ENCODE measurements at regions not wholly inside any gene's neighbourhood (a gene's known extent, or its start where the extent isn't known, plus 50 kb on each side); places are given as distances from the start of the nearest gene placed in this dataset.
"Not testable (repeated sequence)": the region's sequence is repeated elsewhere in the genome, so short reads cannot be mapped to it uniquely, and the experiment has no call there.

DNA sequence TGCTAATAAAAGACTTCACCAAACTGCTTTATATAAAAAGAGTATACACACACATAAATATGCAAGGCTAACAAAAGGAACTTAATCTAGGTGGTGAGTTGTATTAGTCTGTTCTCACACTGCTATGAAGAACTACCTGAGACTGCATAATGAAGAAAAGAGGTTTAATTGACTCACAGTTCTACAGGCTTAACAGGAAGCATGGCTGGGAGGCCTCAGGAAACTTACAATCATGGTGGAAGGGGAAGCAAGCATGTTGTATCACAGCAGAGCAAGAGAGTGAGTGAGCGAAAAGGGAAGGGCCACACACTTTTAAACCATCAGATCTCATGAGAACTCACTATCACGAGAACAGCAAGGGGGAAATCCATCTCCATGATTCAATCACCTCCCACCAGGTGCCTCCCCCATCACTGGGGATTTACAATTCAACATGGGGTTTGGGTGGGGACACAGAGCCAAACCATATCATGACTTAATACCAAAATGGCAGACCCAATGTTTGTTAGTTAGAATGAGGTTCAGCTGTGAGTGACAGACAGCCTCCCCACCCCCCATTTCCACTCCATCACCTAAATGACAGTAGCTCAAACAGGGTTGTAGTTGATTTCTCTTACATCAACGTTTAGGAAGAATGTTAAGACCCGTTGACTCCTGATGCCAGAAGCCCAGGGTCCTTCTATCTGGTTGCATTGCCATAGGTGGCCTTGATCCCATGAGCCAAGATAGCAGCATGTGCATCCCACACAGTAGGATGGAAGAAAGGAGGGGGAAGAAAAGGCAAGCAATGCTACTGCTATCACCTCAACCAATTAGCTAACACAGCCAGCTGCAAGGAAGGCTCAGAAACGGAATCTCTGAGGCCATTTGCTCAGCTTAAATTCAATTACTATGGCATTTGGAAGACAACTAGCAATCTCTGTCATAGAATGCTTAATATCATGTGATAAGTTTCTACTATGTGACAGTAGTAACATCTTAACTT lies 77.0 kb downstream of the CCDC71L start:
- Histone ChIP-seq H3K27me3 (no peaks in the 10 kb centered on the region), H3K4me3 (no peak overlapping the region), H3K27ac (no peak overlapping the region), H3K9me3 (no peaks in the 10 kb centered on the region), H3K36me3 (no peaks in the 10 kb centered on the region), H3K4me1 (no peaks in the 10 kb centered on the region)
- 74 to 83% methylated on average over 3 to 4 of the region's 5 CpGs for WGBS, 2 donors (ENCODE audit: low coverage in 1 of 2)
- TF ChIP-seq EP300 (IDR thresholded peaks at IDR 0.05) (no peak), POLR2A (IDR thresholded peaks at IDR 0.05) (no peak), POLR2AphosphoS5 (IDR thresholded peaks at IDR 0.05) (no peak)
- TF ChIP-seq, protein P1, sequence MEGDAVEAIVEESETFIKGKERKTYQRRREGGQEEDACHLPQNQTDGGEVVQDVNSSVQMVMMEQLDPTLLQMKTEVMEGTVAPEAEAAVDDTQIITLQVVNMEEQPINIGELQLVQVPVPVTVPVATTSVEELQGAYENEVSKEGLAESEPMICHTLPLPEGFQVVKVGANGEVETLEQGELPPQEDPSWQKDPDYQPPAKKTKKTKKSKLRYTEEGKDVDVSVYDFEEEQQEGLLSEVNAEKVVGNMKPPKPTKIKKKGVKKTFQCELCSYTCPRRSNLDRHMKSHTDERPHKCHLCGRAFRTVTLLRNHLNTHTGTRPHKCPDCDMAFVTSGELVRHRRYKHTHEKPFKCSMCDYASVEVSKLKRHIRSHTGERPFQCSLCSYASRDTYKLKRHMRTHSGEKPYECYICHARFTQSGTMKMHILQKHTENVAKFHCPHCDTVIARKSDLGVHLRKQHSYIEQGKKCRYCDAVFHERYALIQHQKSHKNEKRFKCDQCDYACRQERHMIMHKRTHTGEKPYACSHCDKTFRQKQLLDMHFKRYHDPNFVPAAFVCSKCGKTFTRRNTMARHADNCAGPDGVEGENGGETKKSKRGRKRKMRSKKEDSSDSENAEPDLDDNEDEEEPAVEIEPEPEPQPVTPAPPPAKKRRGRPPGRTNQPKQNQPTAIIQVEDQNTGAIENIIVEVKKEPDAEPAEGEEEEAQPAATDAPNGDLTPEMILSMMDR (IDR thresholded peaks at IDR 0.05): no peak
- no peak for ATAC-seq

DNA sequence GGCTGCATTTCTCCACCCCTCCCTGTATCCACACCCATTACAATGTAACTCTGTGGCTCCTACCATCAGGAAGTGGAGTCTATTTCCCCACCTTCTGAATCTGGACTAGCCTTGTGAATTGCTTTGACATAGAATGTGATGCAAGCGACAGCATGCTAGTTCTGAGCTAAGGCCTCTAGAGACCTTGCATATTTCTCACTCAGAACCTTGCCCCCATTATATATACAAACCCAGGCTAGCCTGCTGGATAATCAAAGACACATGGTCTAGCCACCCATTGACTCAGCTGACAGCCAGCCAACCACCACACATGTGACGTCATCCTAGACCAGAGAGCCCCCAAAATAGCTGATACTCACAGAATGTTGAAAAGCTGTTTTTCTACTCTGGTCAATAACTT lies 77.9 kb downstream of the CCDC71L start:
- ATAC-seq: no peak
- Histone ChIP-seq H3K4me1 (no peaks in the 10 kb centered on the region), H3K4me3 (no peak overlapping the region), H3K36me3 (no peaks in the 10 kb centered on the region), H3K27ac (no peak overlapping the region), H3K9me3 (no peaks in the 10 kb centered on the region), H3K27me3 (no peaks in the 10 kb centered on the region)
- 81 to 94% methylated on average over 2 of the region's 2 CpGs for WGBS, 2 donors (ENCODE audit: low coverage in 1 of 2)
- TF ChIP-seq EP300 (IDR thresholded peaks at IDR 0.05): no peak
- no peak for TF ChIP-seq POLR2AphosphoS5 (IDR thresholded peaks at IDR 0.05)
- TF ChIP-seq POLR2A (IDR thresholded peaks at IDR 0.05): no peak
- TF ChIP-seq, protein P1 (IDR thresholded peaks at IDR 0.05): no peak

DNA sequence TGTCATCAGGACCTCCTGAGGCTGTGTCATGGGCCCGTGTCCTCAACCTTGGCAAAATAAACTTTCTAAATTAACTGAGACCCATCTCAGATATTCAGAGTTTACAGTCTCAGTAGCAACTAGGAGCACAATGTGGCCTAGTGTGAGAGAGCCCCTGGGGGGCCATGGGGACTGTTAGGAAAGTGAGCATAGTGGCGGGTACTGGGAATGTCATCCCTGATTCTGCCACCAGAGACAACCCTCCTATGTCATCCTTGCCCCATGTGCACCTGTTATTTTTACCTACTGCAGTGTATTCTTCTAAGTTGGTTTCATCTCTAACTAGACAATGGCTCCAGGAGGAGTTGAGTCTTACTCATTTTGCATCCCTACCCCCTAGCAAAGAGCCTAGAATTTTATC lies 78.6 kb downstream of the CCDC71L start:
- Histone ChIP-seq H3K4me1 (no peaks in the 10 kb centered on the region), H3K9me3 (no peaks in the 10 kb centered on the region), H3K36me3 (no peaks in the 10 kb centered on the region), H3K27ac (no peak overlapping the region), H3K27me3 (no peaks in the 10 kb centered on the region), H3K4me3 (no peak overlapping the region)
- no peak for ATAC-seq
- TF ChIP-seq POLR2A (IDR thresholded peaks at IDR 0.05): no peak
- TF ChIP-seq POLR2AphosphoS5 (IDR thresholded peaks at IDR 0.05): no peak
- TF ChIP-seq, protein P1 (IDR thresholded peaks at IDR 0.05): no peak
- no peak for TF ChIP-seq EP300 (IDR thresholded peaks at IDR 0.05)
- 57 to 94% methylated on average over 1 to 2 of the region's 2 CpGs for WGBS, 2 donors (ENCODE audit: low coverage in 1 of 2)

DNA sequence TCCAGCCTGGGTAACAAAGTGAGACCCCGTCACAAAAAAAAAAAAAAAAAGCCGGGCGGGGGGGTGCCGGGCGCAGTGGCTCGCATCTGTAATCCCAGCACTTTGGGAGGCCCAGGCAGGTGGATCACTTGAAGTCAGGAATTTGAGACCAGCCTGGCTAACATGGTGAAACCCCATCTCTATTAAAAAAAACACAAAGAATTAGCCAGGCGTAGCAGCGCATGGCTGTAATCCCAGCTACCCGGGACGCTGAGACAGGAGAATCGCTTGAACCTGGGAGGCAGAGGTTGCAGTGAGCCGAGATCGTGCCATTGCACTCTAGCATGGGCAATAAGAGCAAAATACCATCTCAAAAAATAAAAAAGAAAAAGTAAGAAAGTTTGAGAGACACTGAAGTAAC lies 81.9 kb downstream of the CCDC71L start:
- H3K4me3 ChIP-seq, H3K4me1 ChIP-seq, ATAC-seq, H3K27me3 ChIP-seq, H3K36me3 ChIP-seq, H3K9me3 ChIP-seq, H3K27ac ChIP-seq: not testable (repeated sequence)
- WGBS, 2 donors (ENCODE audit: low coverage in 1 of 2): 81 to 95% methylated on average over 3 to 7 of the region's 13 CpGs

DNA sequence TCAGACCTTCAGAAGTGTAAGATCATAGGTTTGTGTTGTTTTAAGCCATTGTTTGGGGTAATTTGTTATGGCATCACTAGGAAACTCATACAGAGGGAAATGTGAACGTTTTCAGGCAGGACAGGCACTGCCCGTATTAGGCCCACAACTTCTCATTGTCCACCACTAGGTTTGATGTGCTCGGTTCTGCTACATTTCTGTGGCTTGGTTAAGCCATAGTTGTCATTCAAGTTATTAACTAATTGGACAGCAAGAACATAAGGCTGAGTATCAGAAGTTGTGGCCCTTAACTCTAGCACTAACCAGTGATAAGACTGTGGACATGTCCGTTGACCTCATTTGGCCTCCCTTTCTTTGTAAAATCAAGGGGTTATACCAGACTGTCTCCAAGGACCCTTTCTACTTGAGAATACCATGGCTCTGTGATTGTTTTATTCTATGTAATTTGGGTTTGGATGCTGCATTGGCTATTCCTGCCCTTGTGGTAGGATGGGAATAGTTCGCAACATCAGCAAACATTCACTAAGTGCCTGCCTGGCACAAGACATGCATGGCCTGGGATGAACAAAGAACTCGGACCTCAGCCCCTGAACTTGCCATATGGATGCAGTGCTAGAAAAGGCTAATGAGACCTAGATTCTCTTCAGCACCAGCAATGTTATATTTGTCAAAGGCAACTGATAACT lies 85.7 kb downstream of the CCDC71L start:
- Histone ChIP-seq H3K4me3 (no peak overlapping the region), H3K36me3 (no peaks in the 10 kb centered on the region), H3K4me1 (no peaks in the 10 kb centered on the region), H3K27ac (no peak overlapping the region), H3K9me3 (no peaks in the 10 kb centered on the region), H3K27me3 (no peaks in the 10 kb centered on the region)
- TF ChIP-seq POLR2A (IDR thresholded peaks at IDR 0.05) (no peak), POLR2AphosphoS5 (IDR thresholded peaks at IDR 0.05) (no peak), EP300 (IDR thresholded peaks at IDR 0.05) (no peak)
- TF ChIP-seq, protein P1 (IDR thresholded peaks at IDR 0.05): no peak
- no peak for ATAC-seq
- WGBS, 2 donors (ENCODE audit: low coverage in 1 of 2): 80 to 92% methylated on average over 5 to 6 of the region's 6 CpGs
